CD4-positive, alpha-beta T cell treated with Interleukin-12 subunit alpha and Interleukin-12 subunit beta, for 1 hour (primary cell): ENCODE measurements at regions not wholly inside any gene's neighbourhood (a gene's known extent, or its start where the extent isn't known, plus 50 kb on each side); places are given as distances from the start of the nearest gene placed in this dataset.
"Not testable (repeated sequence)": the region's sequence is repeated elsewhere in the genome, so short reads cannot be mapped to it uniquely, and the experiment has no call there.

ENCODE experiments used
- DNase-seq: peaks from one replicate; pipeline ENCODE4 v3.0.0-alpha.2; 2020

GRCh38 chr6:163706500-163707087, 292.1 kb downstream of the QKI start:
- no peak for DNase-seq

- no peak for DNase-seq
These were observed 291.4 kb downstream of the QKI start for GRCh38 chr6:163705923-163706322.

GRCh38 chr6:163702736-163703135, 288.2 kb downstream of the QKI start:
- DNase-seq: no peak

GRCh38 chr6:163701762-163702161, 287.2 kb downstream of the QKI start:
- no peak for DNase-seq

- no peak for DNase-seq
These were observed 283.6 kb downstream of the QKI start for GRCh38 chr6:163698086-163698485.

- DNase-seq: not testable (repeated sequence)
These were observed 281.8 kb downstream of the QKI start for GRCh38 chr6:163696311-163696710.

- DNase-seq: no peak
These were observed 280.9 kb downstream of the QKI start for GRCh38 chr6:163695414-163695864.

- DNase-seq: no peak
These were observed 280.5 kb downstream of the QKI start for GRCh38 chr6:163694988-163695398.

- DNase-seq: no peak
These were observed 279.6 kb downstream of the QKI start for GRCh38 chr6:163694072-163694471.

- no peak for DNase-seq
These were observed 276.5 kb downstream of the QKI start for GRCh38 chr6:163691049-163691448.

- no peak for DNase-seq
These were observed 274.3 kb downstream of the QKI start for GRCh38 chr6:163688739-163689362.

- no peak for DNase-seq
These were observed 272.6 kb downstream of the QKI start for GRCh38 chr6:163687075-163687474.

- no peak for DNase-seq
These were observed 271.8 kb downstream of the QKI start for GRCh38 chr6:163686301-163686700.

GRCh38 chr6:163683105-163683622, 268.6 kb downstream of the QKI start:
- no peak for DNase-seq

- no peak for DNase-seq
These were observed 265.2 kb downstream of the QKI start for GRCh38 chr6:163679753-163680152.

- no peak for DNase-seq
These were observed 264.6 kb downstream of the QKI start for GRCh38 chr6:163679012-163679660.

- DNase-seq: no peak
These were observed 261.1 kb downstream of the QKI start for GRCh38 chr6:163675611-163676010.

GRCh38 chr6:163672710-163673109, 258.2 kb downstream of the QKI start:
- DNase-seq: no peak

GRCh38 chr6:163671791-163672190, 257.3 kb downstream of the QKI start:
- no peak for DNase-seq

- no peak for DNase-seq
These were observed 256.8 kb downstream of the QKI start for GRCh38 chr6:163671355-163671754.

- no peak for DNase-seq
These were observed 255.8 kb downstream of the QKI start for GRCh38 chr6:163670336-163670735.

- no peak for DNase-seq
These were observed 253.5 kb downstream of the QKI start for GRCh38 chr6:163668061-163668426.

- peak; percentile 20 for DNase-seq
These were observed 253.0 kb downstream of the QKI start for GRCh38 chr6:163667372-163668060.

- no peak for DNase-seq
These were observed 250.9 kb downstream of the QKI start for GRCh38 chr6:163665464-163665863.
